Superior temporal gyrus (tissue), 1 donor: ENCODE measurements at regions not wholly inside any gene's neighbourhood (a gene's known extent, or its start where the extent isn't known, plus 50 kb on each side); places are given as distances from the start of the nearest gene placed in this dataset.

Experiments used
- DNase-seq: peaks from one replicate; pipeline ENCODE4 v3.0.0-alpha.2; 2016; ENCODE audit errors: extremely low spot score

DNA sequence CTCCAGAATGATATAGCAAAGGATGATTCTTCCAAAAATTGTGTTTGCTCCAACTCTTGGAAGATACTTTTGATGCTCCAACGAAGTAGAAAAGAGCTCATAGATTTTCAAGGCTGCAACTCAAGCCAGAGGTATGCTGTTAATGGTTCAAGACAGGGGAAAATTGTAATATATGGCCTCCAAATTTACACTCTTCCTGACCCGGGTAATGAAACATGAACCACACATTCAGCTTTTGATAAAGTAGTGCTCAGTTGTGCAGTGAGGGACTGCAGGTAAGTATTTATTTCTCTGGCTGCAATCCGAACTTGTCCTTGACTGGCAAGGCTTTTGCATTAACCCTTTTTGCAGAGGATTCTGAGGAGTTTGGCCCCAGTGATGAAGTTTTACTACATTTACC is 446.4 kb downstream of the RASEF start:
- DNase-seq, result no peak

DNA sequence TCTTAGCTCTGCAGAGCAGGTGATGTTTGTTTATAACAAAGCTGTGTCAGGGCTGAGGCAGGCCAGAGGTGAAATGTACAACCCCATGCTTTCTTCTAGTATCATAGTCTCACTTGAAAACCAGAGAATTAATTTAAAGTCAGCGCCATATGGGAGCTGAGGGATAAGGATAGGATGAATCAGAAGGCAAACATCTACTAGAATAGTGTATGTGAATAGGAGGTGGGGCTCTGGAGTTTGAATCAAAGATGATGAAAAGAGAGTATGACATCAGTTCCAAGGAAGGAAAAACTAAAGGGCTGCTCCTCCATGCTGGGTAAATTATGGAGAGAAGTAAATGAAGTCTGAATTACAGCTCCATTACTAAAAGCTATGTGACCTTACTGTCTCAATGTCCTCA is 441.5 kb downstream of the RASEF start:
- no peak for DNase-seq

DNA sequence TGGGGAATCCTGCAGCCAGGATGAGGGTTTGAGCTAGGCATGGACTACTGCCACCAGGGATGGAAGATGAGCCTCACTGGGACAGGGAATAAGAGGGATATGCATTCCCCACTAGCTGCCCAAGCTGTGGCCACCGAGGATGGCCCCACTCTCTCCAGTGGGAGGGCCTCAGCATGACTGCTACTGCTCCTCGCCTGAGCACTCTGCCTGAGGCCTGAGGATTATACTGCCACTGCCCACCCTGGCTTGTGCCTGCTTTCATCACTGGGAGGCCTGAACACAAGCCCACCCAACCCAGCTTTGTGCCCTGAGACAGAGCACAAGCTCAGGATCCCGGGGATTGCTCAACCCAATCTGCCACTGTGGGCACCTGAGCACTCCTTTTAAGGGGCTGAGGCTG is 425.6 kb downstream of the RASEF start:
- no peak for DNase-seq

DNA sequence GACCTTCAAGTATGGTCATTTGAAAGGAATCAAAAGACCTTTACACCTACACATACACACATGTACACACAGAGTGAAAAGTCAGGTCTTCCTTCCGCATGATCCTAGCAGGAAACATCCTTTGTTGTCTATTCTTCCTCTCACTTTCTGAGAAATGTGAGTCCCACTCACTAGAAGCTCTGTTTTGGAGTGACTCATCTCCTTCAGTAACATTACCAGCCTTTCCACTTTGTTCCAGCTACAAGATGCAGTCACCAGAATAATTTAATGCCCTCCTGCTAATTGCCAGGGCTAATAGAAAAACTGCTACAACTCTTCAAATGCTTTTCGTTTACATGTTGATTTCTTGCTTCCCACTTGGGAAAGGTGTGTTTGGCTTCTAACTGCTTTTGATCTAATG is 417.3 kb downstream of the RASEF start:
- DNase-seq, result no peak

- DNase-seq, result no peak
Observed at GRCh38 chr9:82650368-82650767, 412.6 kb downstream of the RASEF start.

DNA sequence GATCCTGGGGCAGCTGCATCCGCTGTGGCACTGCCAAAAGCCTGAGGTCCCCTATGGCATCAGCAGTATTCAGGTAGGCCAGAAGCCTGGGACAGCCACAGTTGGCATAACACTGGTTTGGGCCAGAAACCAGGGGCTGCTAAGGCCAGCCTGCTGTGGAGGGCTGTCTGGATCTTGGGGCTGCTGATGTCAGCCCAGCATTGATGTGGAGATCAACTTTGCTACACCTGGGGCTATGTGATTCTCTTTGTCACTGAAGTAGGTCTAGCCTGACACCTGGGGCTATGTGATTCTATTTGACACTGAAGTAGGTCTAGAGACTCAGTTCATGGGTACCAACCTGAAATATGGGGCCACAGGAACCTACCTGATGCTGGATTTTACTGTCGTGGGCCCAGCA is 411.5 kb downstream of the RASEF start:
- no peak for DNase-seq

DNA sequence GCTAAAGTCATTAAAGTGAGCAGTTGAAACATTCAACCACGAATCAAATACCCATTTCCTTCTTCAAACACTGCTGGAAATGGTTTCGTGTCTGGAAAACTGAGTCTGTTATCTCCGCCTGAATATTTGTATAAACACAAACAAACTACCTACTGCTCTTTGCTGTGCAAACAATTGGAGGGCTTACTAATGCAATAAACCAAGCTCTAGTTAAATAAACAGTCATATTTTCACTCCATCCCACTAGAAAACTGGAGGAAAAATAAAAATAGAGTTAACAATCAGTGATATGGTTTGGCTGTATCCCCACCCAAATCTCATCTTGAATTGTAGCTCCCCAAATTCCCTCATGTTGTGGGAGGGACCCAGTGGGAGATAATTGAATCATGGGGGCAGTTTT is 397.6 kb downstream of the RASEF start:
- no peak for DNase-seq

DNA sequence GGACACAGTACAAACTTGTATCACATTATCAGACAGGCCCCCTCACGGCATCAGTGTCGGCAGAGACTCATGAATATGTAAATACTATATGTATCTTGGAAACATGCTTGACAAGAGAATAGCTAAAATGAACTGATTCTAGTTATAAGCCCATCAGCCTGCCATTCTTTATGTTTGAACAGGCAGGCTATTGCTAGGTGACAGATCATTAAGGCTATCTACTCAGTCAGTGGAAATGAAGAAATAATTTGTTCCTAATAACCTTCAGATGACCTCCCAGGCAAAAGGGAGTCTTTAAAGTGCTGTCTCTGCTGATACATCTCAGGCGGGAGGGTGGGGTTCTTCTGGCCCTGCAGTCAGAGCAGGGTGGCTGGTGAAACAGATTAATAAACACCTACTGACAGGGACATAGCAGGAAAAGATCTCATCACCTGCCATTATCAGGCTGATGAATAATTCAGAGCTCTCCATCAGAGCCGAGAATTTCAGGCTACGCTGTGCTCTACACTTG is 394.2 kb downstream of the RASEF start:
- DNase-seq, result no peak

- no peak for DNase-seq
Observed at GRCh38 chr9:82670000-82670399, 392.9 kb downstream of the RASEF start.

- DNase-seq, result no peak
Observed at GRCh38 chr9:82670726-82671125, 392.2 kb downstream of the RASEF start.

DNA sequence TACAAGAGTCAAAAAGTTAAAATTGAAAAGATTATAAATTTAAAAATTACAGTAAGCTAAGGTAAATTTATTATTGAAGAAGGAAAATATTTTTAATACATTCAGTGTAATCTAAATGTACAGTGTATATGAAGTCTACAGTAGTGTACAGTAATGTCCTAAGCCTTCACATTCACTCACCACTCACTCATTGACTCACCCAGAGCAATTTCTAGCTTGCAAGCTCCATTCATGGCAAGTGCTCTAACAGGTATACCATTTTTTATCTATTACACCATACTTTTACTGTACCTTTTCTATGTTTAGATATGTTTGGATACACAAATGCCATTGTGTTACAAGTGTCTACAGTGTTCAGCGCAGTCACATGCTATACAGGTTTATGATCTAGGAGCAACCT is 389.7 kb downstream of the RASEF start:
- DNase-seq, result no peak

DNA sequence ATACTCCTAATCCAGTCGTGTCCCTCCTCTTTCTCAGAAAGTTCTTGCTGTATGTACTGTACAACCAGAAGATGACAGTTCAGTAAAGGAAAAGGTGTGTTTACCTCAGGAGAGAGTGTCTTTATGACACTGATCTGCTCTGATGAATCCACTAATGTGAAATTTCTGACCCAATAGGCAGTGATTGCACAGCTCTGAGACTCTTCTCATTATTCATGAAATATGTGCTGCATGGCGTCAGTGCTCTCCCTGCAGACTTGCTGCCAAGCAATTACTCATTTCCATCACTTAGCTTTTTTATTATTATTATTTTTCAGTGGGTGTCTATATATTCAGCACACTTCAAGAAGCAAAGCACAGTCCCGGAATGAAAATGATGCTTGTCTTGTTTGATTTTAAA is 389.0 kb downstream of the RASEF start:
- DNase-seq, result no peak

GRCh38 chr9:82675102-82675501 is 387.8 kb downstream of the RASEF start:
- no peak for DNase-seq

- no peak for DNase-seq
Observed at GRCh38 chr9:82675605-82676004, 387.3 kb downstream of the RASEF start.

- no peak for DNase-seq
Observed at GRCh38 chr9:82677086-82677485, 385.9 kb downstream of the RASEF start.

DNA sequence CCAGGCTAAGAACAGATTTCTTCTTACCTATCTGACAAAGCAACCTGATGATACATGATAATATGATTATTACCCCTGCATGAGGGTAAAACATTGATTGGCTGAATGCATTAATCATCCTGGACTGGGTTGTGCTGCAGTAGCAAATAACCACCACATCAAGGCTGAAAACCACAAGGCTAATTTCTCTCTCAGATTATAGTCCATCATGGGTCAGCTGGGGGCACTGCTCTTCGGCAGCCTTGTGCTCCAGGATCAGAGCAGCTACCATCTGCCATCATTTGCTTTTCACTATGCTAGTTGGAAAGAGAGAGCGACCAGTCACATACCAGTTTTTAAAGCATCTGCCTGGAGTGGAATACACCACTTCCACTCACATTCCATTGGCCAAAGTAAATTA is 383.5 kb downstream of the RASEF start:
- no peak for DNase-seq

- no peak for DNase-seq
Observed at GRCh38 chr9:82680179-82680935, 382.6 kb downstream of the RASEF start.

DNA sequence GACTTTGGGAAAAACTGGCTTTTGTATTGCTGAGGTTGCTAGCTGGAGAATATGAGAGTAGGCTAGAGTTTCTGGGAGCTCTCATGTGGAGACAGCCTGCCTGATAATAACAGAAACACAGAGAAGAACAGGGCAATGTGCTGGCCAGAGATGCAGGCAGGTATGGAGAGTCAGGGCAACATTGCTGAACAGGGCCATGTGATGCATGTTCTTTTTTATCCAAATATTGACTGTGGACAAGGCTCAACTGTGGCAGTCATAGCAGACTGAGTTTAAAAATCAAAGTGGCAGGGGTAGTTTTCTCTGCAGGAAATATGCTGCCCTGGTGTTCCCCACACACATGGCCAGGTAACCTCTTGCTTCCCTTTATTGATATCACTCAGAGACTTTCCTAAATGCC is 381.1 kb downstream of the RASEF start:
- no peak for DNase-seq

- no peak for DNase-seq
Observed at GRCh38 chr9:82682431-82682830, 380.5 kb downstream of the RASEF start.

DNA sequence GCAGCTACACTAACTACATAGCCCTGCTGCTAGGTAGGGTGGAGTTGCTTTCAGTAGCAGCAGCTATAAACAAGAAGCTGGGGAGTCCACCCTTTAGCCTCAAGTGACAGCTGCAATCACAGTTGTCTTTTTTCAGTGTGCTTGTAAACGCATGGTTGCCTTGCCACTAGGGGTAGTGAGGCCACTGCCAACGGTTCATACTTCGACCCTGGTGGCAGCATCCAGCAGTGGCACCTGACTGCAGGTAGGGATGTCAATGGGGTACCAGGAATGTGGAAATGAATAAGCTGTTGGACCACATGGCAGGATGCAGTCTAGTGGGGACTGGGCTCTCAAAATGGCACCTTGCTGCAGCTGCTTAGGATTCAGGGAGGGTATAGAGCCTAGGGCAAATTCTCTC is 367.2 kb downstream of the RASEF start:
- no peak for DNase-seq

GRCh38 chr9:82706786-82707185 is 356.2 kb downstream of the RASEF start:
- no peak for DNase-seq

DNA sequence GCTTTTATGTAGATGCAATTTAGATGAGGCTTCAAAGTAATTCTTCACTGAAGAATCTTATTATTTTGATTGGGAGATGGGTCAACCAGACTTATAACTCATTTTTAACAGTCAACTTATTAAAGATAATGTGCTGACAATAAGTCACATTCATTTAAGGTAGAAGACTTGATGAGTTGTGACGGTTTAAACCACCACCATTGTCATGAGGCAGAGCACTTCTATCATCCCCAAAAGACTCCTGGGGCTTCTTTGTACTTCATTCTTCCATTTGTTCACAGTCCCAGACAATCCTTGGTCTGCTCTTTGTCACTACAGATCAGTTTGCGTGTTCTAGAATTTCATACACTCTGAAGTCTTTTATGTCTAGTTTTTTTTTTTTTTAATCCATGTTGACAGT is 346.1 kb downstream of the RASEF start:
- DNase-seq, result no peak

DNA sequence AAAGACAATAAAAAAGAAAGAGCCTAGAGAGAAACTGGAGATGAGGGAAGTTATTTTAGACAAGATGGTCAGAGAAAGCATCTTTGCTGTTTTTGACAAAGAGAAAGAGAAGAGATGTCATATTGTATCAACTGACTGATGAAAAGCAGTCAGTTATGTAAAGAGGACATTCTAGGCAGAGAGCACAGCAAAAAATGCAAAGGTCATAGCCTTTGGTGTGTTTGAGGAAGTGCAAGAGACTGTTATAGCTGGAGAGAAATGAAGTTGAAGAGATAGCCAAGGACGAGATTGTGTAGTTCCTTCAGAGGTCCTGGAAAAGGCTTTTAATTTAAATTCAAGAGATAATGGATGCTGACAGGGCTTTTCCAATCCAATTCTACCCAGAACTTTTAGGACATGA is 342.4 kb downstream of the RASEF start:
- DNase-seq, result no peak

- DNase-seq, result no peak
Observed at GRCh38 chr9:82721593-82721992, 341.3 kb downstream of the RASEF start.
